ENCODE measurements at regions not wholly inside any gene's neighbourhood (a gene's known extent, or its start where the extent isn't known, plus 50 kb on each side); places are given as distances from the start of the nearest gene placed in this dataset.

DNA sequence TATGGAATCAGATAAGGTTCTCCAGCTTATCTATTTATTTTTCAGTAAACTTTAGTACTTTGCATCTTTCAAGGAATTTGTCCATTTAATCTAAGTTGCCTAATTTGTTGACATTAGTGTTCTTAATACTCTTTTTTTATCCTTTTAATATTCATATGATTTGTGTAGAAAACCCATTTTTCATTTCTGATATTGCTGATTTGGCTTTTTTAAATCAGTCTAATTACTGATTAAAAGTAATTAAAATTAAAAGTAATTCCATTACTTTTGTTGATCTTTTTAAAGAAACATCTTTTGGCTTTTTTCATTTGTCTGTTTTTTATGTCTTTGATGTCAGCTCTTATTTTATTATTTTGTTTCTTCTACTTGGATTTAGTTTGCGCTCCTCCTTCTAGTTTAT lies 101.2 kb downstream of the CGGBP1 start:
- TF ChIP-seq ZBTB33 (IDR thresholded peaks at IDR 0.05) = no peak
- no peak for TF ChIP-seq CTCF (IDR thresholded peaks at IDR 0.05; ENCODE audit: low read depth, low read length, missing input control)
- TF ChIP-seq, protein P1, sequence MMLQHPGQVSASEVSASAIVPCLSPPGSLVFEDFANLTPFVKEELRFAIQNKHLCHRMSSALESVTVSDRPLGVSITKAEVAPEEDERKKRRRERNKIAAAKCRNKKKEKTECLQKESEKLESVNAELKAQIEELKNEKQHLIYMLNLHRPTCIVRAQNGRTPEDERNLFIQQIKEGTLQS (IDR thresholded peaks at IDR 0.05) = no peak
- TF ChIP-seq RAD21 (IDR thresholded peaks at IDR 0.05) = no peak
- TF ChIP-seq NR2F2 (IDR thresholded peaks at IDR 0.05) = no peak
- TF ChIP-seq, protein P2, sequence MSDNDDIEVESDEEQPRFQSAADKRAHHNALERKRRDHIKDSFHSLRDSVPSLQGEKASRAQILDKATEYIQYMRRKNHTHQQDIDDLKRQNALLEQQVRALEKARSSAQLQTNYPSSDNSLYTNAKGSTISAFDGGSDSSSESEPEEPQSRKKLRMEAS (IDR thresholded peaks at IDR 0.05) = no peak
- no peak for TF ChIP-seq TAF1 (conservative IDR thresholded peaks at IDR 0.05)
- TF ChIP-seq, protein P3, sequence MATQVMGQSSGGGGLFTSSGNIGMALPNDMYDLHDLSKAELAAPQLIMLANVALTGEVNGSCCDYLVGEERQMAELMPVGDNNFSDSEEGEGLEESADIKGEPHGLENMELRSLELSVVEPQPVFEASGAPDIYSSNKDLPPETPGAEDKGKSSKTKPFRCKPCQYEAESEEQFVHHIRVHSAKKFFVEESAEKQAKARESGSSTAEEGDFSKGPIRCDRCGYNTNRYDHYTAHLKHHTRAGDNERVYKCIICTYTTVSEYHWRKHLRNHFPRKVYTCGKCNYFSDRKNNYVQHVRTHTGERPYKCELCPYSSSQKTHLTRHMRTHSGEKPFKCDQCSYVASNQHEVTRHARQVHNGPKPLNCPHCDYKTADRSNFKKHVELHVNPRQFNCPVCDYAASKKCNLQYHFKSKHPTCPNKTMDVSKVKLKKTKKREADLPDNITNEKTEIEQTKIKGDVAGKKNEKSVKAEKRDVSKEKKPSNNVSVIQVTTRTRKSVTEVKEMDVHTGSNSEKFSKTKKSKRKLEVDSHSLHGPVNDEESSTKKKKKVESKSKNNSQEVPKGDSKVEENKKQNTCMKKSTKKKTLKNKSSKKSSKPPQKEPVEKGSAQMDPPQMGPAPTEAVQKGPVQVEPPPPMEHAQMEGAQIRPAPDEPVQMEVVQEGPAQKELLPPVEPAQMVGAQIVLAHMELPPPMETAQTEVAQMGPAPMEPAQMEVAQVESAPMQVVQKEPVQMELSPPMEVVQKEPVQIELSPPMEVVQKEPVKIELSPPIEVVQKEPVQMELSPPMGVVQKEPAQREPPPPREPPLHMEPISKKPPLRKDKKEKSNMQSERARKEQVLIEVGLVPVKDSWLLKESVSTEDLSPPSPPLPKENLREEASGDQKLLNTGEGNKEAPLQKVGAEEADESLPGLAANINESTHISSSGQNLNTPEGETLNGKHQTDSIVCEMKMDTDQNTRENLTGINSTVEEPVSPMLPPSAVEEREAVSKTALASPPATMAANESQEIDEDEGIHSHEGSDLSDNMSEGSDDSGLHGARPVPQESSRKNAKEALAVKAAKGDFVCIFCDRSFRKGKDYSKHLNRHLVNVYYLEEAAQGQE (IDR thresholded peaks at IDR 0.05) = no peak

All from liver (tissue), 3 donors.